Loucy (cell line): ENCODE measurements at regions not wholly inside any gene's neighbourhood (a gene's known extent, or its start where the extent isn't known, plus 50 kb on each side); places are given as distances from the start of the nearest gene placed in this dataset.

Experiments
- H2AFZ ChIP-seq: fragments of 200-600 bp; sonication (generic); 2 replicates; pipeline ENCODE4 v1.6.0; 2016; ENCODE audit warnings: antibody characterized with exemption, mild to moderate bottlenecking, low read length, moderate library complexity
- H3F3A ChIP-seq: fragments of 200-600 bp; 2 replicates; pipeline ENCODE4 v1.6.0; 2016; ENCODE audit warnings: antibody characterized with exemption, low read depth, mild to moderate bottlenecking
- H3K27me3 ChIP-seq: fragments of 200-600 bp; sonication (generic); 2 replicates; pipeline ENCODE4 v1.6.1; 2014; ENCODE audit warnings: low read length, mild to moderate bottlenecking; ENCODE audit not compliant: insufficient read depth, poor library complexity, severe bottlenecking
- H3K36me3 ChIP-seq: fragments of 200-600 bp; sonication (generic); 2 replicates; pipeline ENCODE4 v1.6.1; 2016; ENCODE audit warnings: low read length; ENCODE audit not compliant: insufficient read depth
- H3K4me1 ChIP-seq: fragments of 200-600 bp; sonication (generic); 2 replicates; pipeline ENCODE4 v1.5.1; 2014; ENCODE audit warnings: low read length, mild to moderate bottlenecking; ENCODE audit not compliant: insufficient read depth, poor library complexity, severe bottlenecking
- H3K4me2 ChIP-seq: fragments of 200-600 bp; sonication (generic); 2 replicates; pipeline ENCODE4 v1.6.0; 2014; ENCODE audit warnings: antibody characterized with exemption, low read length, low read depth, mild to moderate bottlenecking; ENCODE audit not compliant: poor library complexity, severe bottlenecking
- H3K4me3 ChIP-seq: fragments of 200-600 bp; sonication (generic); 2 replicates; pipeline ENCODE4 v1.5.1; 2014; ENCODE audit warnings: low read length, mild to moderate bottlenecking, mixed read lengths; ENCODE audit not compliant: poor library complexity, severe bottlenecking
- H3K79me2 ChIP-seq: fragments of 200-600 bp; sonication (generic); 2 replicates; pipeline ENCODE4 v1.6.1; 2014; ENCODE audit warnings: low read length; ENCODE audit not compliant: insufficient read depth
- H3K9ac ChIP-seq: fragments of 200-600 bp; sonication (generic); 2 replicates; pipeline ENCODE4 v1.6.0; 2014; ENCODE audit warnings: mild to moderate bottlenecking, low read depth, low read length, moderate library complexity; ENCODE audit not compliant: poor library complexity, severe bottlenecking
- H3K9me2 ChIP-seq: fragments of 200-600 bp; sonication (generic); replicated peaks from 2 replicates; pipeline ENCODE4 v1.6.1; 2016; ENCODE audit warnings: low read depth, low read length, mixed read lengths
- H3K9me3 ChIP-seq: fragments of 200-600 bp; sonication (generic); 2 replicates; pipeline ENCODE4 v1.6.1; 2014; ENCODE audit warnings: mild to moderate bottlenecking, antibody characterized with exemption, low read length, low read depth; ENCODE audit not compliant: insufficient read depth
- H4K20me1 ChIP-seq: fragments of 200-600 bp; sonication (generic); 2 replicates; pipeline ENCODE4 v1.6.0; 2014; ENCODE audit warnings: antibody characterized with exemption, low read length, mild to moderate bottlenecking; ENCODE audit not compliant: insufficient read depth, poor library complexity, severe bottlenecking
- EZH2phosphoT487 ChIP-seq: fragments of 200-600 bp; IDR thresholded peaks from 2 replicates; pipeline ENCODE4 v1.6.1; 2018; ENCODE audit warnings: antibody characterized with exemption, mild to moderate bottlenecking, moderate library complexity, borderline replicate concordance
- TF ChIP-seq, protein P1 (sequence below): fragments of 200-600 bp; sonication (generic); conservative IDR thresholded peaks from 2 replicates; pipeline ENCODE4 v1.5.1; 2014; ENCODE audit warnings: mild to moderate bottlenecking, antibody characterized with exemption, low read length

DNA sequence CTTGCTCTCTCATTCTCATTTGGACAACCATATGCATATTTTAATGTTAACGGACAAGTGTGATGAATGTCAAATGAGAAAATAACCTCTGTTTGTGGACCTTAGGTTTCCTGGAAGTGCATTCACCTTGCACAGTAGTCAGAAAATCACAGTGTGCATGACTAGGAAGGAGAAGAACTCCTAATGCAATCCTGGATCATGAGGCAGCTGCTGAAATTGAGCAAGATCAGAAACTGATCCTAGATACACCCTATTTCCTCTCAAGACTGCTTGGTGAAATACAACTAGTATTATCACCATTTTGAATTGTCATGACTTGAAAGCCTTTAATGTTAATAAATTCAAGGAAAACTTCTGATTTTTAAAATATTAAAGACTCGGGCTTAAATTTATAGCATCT, 1148.9 kb downstream of the STIM2 start:
- Histone ChIP-seq H3K9me2 (no peaks in the 10 kb centered on the region), H2AFZ (no peak overlapping the region), H3K9ac (no peak overlapping the region), H4K20me1 (no peaks in the 10 kb centered on the region), H3K4me3 (no peak overlapping the region), H3K4me1 (no peaks in the 10 kb centered on the region), H3F3A (no peaks in the 10 kb centered on the region), H3K9me3 (peaks cover 10% of the 10 kb centered on the region; the same call in 1 of the 2 replicates), H3K36me3 (no peaks in the 10 kb centered on the region), H3K79me2 (no peaks in the 10 kb centered on the region), H3K27me3 (no peaks in the 10 kb centered on the region), H3K4me2 (no peak overlapping the region)
- TF ChIP-seq EZH2phosphoT487 = no peak
- TF ChIP-seq, protein P1, sequence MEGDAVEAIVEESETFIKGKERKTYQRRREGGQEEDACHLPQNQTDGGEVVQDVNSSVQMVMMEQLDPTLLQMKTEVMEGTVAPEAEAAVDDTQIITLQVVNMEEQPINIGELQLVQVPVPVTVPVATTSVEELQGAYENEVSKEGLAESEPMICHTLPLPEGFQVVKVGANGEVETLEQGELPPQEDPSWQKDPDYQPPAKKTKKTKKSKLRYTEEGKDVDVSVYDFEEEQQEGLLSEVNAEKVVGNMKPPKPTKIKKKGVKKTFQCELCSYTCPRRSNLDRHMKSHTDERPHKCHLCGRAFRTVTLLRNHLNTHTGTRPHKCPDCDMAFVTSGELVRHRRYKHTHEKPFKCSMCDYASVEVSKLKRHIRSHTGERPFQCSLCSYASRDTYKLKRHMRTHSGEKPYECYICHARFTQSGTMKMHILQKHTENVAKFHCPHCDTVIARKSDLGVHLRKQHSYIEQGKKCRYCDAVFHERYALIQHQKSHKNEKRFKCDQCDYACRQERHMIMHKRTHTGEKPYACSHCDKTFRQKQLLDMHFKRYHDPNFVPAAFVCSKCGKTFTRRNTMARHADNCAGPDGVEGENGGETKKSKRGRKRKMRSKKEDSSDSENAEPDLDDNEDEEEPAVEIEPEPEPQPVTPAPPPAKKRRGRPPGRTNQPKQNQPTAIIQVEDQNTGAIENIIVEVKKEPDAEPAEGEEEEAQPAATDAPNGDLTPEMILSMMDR = no peak

DNA sequence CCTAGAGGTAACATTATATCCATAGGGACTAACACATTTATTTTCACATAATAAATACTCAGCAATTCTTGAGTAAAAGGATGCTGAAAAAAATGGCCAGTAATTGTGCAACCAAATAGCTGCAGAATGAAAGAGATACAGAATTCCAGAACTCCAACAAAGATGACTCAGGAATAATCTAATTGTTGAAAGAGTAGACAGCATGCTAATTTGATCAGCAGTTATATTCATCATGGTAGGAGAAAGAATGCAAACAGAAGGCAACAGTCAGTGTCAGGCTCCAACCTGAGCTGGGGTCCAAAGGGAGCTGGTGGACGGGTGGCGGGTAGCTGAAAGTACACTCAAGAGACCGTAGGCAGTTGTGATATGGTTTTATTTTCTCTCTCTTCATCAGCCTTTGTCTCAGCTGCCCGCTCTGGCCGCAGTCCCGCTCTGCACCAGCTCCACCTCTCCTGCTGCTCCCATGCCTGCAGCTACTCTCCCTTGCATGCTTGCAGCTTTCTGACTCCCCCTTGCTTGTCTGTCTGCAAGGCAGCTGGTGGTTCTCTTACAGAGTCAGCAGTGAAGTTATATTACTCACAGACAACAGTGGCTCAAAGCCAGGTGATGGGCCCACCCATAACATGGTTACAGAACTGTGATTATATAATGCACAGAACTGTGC, 1150.1 kb downstream of the STIM2 start:
- Histone ChIP-seq H3K9me2 (no peaks in the 10 kb centered on the region), H3K9ac (no peak overlapping the region), H3K9me3 (peaks cover 10% of the 10 kb centered on the region; the same call in 1 of the 2 replicates), H3K27me3 (no peaks in the 10 kb centered on the region), H4K20me1 (no peaks in the 10 kb centered on the region), H3K79me2 (no peaks in the 10 kb centered on the region), H2AFZ (no peak overlapping the region), H3K4me3 (no peak overlapping the region), H3F3A (no peaks in the 10 kb centered on the region), H3K4me2 (no peak overlapping the region), H3K36me3 (no peaks in the 10 kb centered on the region), H3K4me1 (no peaks in the 10 kb centered on the region)
- TF ChIP-seq EZH2phosphoT487 = no peak
- TF ChIP-seq, protein P1 = no peak

DNA sequence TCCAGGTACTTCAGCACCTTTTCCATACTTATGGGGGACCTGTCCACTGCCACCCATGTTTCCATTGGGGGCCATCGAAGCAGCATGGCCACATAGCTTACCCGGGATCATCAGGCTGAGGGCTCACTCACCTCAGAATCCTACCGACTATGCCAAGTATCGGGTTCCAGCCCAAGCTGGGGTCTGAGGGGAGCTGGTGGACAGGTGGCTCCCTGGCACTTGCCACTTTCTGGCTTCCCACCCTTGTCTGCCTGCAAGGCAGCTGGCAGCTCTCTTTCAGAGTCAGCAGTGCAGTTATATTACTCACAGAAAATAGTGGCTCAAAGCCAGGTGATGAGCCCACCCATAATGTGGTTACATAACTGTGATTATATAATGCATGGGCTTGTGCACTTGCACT, 1153.8 kb downstream of the STIM2 start:
- Histone ChIP-seq H3K9me3 (peaks cover 10% of the 10 kb centered on the region; the same call in 1 of the 2 replicates), H3K4me2 (no peak overlapping the region), H3K36me3 (no peaks in the 10 kb centered on the region), H3K9ac (no peak overlapping the region), H3K79me2 (no peaks in the 10 kb centered on the region), H3K4me3 (no peak overlapping the region), H3K27me3 (no peaks in the 10 kb centered on the region), H3F3A (no peaks in the 10 kb centered on the region), H4K20me1 (no peaks in the 10 kb centered on the region), H3K4me1 (no peaks in the 10 kb centered on the region), H2AFZ (no peak overlapping the region), H3K9me2 (no peaks in the 10 kb centered on the region)
- no peak for TF ChIP-seq EZH2phosphoT487
- TF ChIP-seq, protein P1 = no peak
